ENCODE measurements at regions not wholly inside any gene's neighbourhood (a gene's known extent, or its start where the extent isn't known, plus 50 kb on each side); places are given as distances from the start of the nearest gene placed in this dataset.

- Histone ChIP-seq H3K79me2 (replicated peaks; ENCODE audit: insufficient read depth) (0 out of 2 replicates have a peak, but pooled peaks cover 5% of the 10 kb centered on the region), H3K36me3 (ENCODE audit: insufficient read depth) (no peaks in the 10 kb centered on the region; the same call in 1 of the 2 replicates), H3K27ac (ENCODE audit: low read depth) (no peak overlapping the region), H4K20me1 (replicated peaks; ENCODE audit: insufficient read depth) (no peaks in the 10 kb centered on the region), H3F3A (replicated peaks; ENCODE audit: low read depth) (no peaks in the 10 kb centered on the region), H3K9me2 (ENCODE audit: insufficient read depth) (peaks cover 4% of the 10 kb centered on the region), H2AFZ (no peak overlapping the region), H3K27me3 (ENCODE audit: insufficient read depth) (no peaks in the 10 kb centered on the region), H3K4me3 (no peak overlapping the region), H3K4me2 (no peak overlapping the region), H3K4me1 (ENCODE audit: insufficient read depth) (peaks cover 14% of the 10 kb centered on the region)
- peaks cover 26% of the 10 kb centered on the region for H3K9me3 Mint-ChIP-seq
- no peak for ATAC-seq
- no peak for DNase-seq (ENCODE audit: low spot score)
- no peak overlapping the region for H3K27ac Mint-ChIP-seq
- H3K4me3 Mint-ChIP-seq: no peak overlapping the region
- H3K27me3 Mint-ChIP-seq (ENCODE audit: insufficient read depth, low read depth, poor library complexity): no peaks in the 10 kb centered on the region
- no peak for TF ChIP-seq JUNB (IDR thresholded peaks at IDR 0.05; ENCODE audit: unreplicated experiment)
- no peak for TF ChIP-seq ZNF331 (CRISPR knock-in tag; IDR thresholded peaks at IDR 0.05; ENCODE audit: low read depth)
- H3K4me1 Mint-ChIP-seq: peaks cover 9% of the 10 kb centered on the region
- peaks cover 10% of the 10 kb centered on the region; the same call in 2 of the 3 replicates for H3K36me3 Mint-ChIP-seq (ENCODE audit: low read depth)
Observed at GRCh38 chr2:156124458-156124857, 208.1 kb downstream of the NR4A2 start.

DNA sequence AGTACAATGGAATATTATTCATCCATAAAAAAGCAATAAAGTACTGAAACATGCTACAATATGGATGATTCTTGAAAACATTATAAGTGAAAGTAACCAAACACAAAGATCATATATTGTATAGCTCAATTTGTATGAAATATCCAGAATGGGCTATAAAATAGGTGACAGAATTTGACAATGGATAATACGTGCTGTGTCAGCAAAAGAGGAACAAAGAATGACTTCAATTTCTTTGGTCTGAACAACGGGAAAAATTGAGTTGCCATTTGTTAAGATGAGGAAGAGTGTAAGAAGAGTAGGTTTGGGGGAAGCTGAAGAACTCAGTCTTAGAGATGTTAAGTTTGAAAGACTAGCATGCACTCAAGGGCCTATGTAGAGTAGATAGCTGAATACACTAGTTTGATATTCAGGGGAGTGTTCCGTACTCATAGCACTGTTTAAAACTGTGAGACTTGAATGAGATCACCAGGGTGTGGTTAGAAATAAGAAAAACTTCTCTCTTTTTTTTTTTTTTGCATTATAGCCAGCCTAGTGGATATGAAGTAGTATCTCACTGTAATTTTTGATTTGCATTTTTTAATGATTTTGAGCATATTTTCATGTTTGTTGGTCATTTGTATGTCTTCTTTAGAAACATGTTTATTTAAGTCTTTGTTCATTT is 213.6 kb downstream of the NR4A2 start:
- H3K27ac Mint-ChIP-seq: no peak overlapping the region
- H3K4me1 Mint-ChIP-seq: no peaks in the 10 kb centered on the region
- Histone ChIP-seq H3K36me3 (ENCODE audit: insufficient read depth) (no peaks in the 10 kb centered on the region; the same call in 1 of the 2 replicates), H3K79me2 (replicated peaks; ENCODE audit: insufficient read depth) (0 out of 2 replicates have a peak, but pooled peaks cover 4% of the 10 kb centered on the region), H3K4me1 (ENCODE audit: insufficient read depth) (no peaks in the 10 kb centered on the region), H3F3A (replicated peaks; ENCODE audit: low read depth) (no peaks in the 10 kb centered on the region), H3K9me2 (ENCODE audit: insufficient read depth) (peaks cover 4% of the 10 kb centered on the region; the same call in 1 of the 2 replicates), H4K20me1 (replicated peaks; ENCODE audit: insufficient read depth) (no peaks in the 10 kb centered on the region), H3K4me2 (no peak overlapping the region), H2AFZ (no peak overlapping the region), H3K27ac (ENCODE audit: low read depth) (no peak overlapping the region), H3K27me3 (ENCODE audit: insufficient read depth) (no peaks in the 10 kb centered on the region), H3K4me3 (no peak overlapping the region)
- no peaks in the 10 kb centered on the region for H3K27me3 Mint-ChIP-seq (ENCODE audit: insufficient read depth, low read depth, poor library complexity)
- no peak for ATAC-seq
- no peak overlapping the region for H3K4me3 Mint-ChIP-seq
- H3K9me3 Mint-ChIP-seq: peaks cover 22% of the 10 kb centered on the region
- peaks cover 10% of the 10 kb centered on the region; the same call in 2 of the 3 replicates for H3K36me3 Mint-ChIP-seq (ENCODE audit: low read depth)
- DNase-seq (ENCODE audit: low spot score): no peak
- TF ChIP-seq EZH2phosphoT487 (IDR thresholded peaks at IDR 0.05; ENCODE audit: unreplicated experiment) (no peak), JUNB (IDR thresholded peaks at IDR 0.05; ENCODE audit: unreplicated experiment) (no peak), EZH2 (IDR thresholded peaks at IDR 0.05; ENCODE audit: low read depth, unreplicated experiment) (no peak), ZNF114 (CRISPR knock-in tag; IDR thresholded peaks at IDR 0.05) (no peak), NANOG (IDR thresholded peaks at IDR 0.05; ENCODE audit: borderline replicate concordance) (no peak), REST (IDR thresholded peaks at IDR 0.05; ENCODE audit: unreplicated experiment) (no peak), CREB1 (CRISPR knock-in tag; IDR thresholded peaks at IDR 0.05; ENCODE audit: low read depth) (no peak), STAT1 (IDR thresholded peaks at IDR 0.05; ENCODE audit: unreplicated experiment) (no peak), POLR2AphosphoS5 (IDR thresholded peaks at IDR 0.05; ENCODE audit: low read depth) (no peak), ZNF331 (CRISPR knock-in tag; IDR thresholded peaks at IDR 0.05; ENCODE audit: low read depth) (no peak)
- TF ChIP-seq, protein P1, sequence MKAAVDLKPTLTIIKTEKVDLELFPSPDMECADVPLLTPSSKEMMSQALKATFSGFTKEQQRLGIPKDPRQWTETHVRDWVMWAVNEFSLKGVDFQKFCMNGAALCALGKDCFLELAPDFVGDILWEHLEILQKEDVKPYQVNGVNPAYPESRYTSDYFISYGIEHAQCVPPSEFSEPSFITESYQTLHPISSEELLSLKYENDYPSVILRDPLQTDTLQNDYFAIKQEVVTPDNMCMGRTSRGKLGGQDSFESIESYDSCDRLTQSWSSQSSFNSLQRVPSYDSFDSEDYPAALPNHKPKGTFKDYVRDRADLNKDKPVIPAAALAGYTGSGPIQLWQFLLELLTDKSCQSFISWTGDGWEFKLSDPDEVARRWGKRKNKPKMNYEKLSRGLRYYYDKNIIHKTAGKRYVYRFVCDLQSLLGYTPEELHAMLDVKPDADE (IDR thresholded peaks at IDR 0.05): no peak
- TF ChIP-seq, protein P2, sequence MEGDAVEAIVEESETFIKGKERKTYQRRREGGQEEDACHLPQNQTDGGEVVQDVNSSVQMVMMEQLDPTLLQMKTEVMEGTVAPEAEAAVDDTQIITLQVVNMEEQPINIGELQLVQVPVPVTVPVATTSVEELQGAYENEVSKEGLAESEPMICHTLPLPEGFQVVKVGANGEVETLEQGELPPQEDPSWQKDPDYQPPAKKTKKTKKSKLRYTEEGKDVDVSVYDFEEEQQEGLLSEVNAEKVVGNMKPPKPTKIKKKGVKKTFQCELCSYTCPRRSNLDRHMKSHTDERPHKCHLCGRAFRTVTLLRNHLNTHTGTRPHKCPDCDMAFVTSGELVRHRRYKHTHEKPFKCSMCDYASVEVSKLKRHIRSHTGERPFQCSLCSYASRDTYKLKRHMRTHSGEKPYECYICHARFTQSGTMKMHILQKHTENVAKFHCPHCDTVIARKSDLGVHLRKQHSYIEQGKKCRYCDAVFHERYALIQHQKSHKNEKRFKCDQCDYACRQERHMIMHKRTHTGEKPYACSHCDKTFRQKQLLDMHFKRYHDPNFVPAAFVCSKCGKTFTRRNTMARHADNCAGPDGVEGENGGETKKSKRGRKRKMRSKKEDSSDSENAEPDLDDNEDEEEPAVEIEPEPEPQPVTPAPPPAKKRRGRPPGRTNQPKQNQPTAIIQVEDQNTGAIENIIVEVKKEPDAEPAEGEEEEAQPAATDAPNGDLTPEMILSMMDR (conservative IDR thresholded peaks at IDR 0.05; ENCODE audit: low read depth in 2 of 2): no peak

All from GM23338 (cell line).